GM04503 (cell line): ENCODE measurements at regions not wholly inside any gene's neighbourhood (a gene's known extent, or its start where the extent isn't known, plus 50 kb on each side); places are given as distances from the start of the nearest gene placed in this dataset.

Source experiments
- DNase-seq: peaks from one replicate; pipeline ENCODE4 v3.0.0-alpha.2; 2012; ENCODE audit warnings: low read depth

GRCh38 chr2:180208841-180209240 lies 201.7 kb upstream of the CWC22 start:
- DNase-seq, result no peak

GRCh38 chr2:180205621-180206235 lies 198.6 kb upstream of the CWC22 start:
- DNase-seq, result no peak

GRCh38 chr2:180203972-180204371 lies 196.9 kb upstream of the CWC22 start:
- DNase-seq, result no peak

- DNase-seq, result peak; percentile 73
Measured at GRCh38 chr2:180202467-180202951, 195.4 kb upstream of the CWC22 start.

GRCh38 chr2:180196419-180196977 lies 189.4 kb upstream of the CWC22 start:
- DNase-seq, result no peak

GRCh38 chr2:180195847-180196246 lies 188.8 kb upstream of the CWC22 start:
- no peak for DNase-seq

- no peak for DNase-seq
Measured at GRCh38 chr2:180191432-180192124, 184.5 kb upstream of the CWC22 start.

- no peak for DNase-seq
Measured at GRCh38 chr2:180190851-180191250, 183.8 kb upstream of the CWC22 start.

- no peak for DNase-seq
Measured at GRCh38 chr2:180187611-180188010, 180.5 kb upstream of the CWC22 start.

GRCh38 chr2:180184506-180184905 lies 177.4 kb upstream of the CWC22 start:
- DNase-seq, result peak; percentile 40

- no peak for DNase-seq
Measured at GRCh38 chr2:180180511-180180910, 173.4 kb upstream of the CWC22 start.

GRCh38 chr2:180177534-180177933 lies 170.4 kb upstream of the CWC22 start:
- DNase-seq, result no peak

GRCh38 chr2:180175736-180176135 lies 168.6 kb upstream of the CWC22 start:
- no peak for DNase-seq

- no peak for DNase-seq
Measured at GRCh38 chr2:180174580-180174979, 167.5 kb upstream of the CWC22 start.

GRCh38 chr2:180169474-180169873 lies 162.4 kb upstream of the CWC22 start:
- no peak for DNase-seq

GRCh38 chr2:180161415-180161814 lies 154.3 kb upstream of the CWC22 start:
- DNase-seq, result no peak

- no peak for DNase-seq
Measured at GRCh38 chr2:180159921-180160320, 152.8 kb upstream of the CWC22 start.

GRCh38 chr2:180158961-180159360 lies 151.9 kb upstream of the CWC22 start:
- no peak for DNase-seq

GRCh38 chr2:180156651-180157050 lies 149.6 kb upstream of the CWC22 start:
- DNase-seq, result no peak

GRCh38 chr2:180150606-180151005 lies 143.5 kb upstream of the CWC22 start:
- no peak for DNase-seq

- DNase-seq, result no peak
Measured at GRCh38 chr2:180146541-180146940, 139.4 kb upstream of the CWC22 start.

- no peak for DNase-seq
Measured at GRCh38 chr2:180146114-180146513, 139.0 kb upstream of the CWC22 start.

GRCh38 chr2:180145163-180145562 lies 138.1 kb upstream of the CWC22 start:
- no peak for DNase-seq
